ENCODE measurements at regions not wholly inside any gene's neighbourhood (a gene's known extent, or its start where the extent isn't known, plus 50 kb on each side); places are given as distances from the start of the nearest gene placed in this dataset.

DNA sequence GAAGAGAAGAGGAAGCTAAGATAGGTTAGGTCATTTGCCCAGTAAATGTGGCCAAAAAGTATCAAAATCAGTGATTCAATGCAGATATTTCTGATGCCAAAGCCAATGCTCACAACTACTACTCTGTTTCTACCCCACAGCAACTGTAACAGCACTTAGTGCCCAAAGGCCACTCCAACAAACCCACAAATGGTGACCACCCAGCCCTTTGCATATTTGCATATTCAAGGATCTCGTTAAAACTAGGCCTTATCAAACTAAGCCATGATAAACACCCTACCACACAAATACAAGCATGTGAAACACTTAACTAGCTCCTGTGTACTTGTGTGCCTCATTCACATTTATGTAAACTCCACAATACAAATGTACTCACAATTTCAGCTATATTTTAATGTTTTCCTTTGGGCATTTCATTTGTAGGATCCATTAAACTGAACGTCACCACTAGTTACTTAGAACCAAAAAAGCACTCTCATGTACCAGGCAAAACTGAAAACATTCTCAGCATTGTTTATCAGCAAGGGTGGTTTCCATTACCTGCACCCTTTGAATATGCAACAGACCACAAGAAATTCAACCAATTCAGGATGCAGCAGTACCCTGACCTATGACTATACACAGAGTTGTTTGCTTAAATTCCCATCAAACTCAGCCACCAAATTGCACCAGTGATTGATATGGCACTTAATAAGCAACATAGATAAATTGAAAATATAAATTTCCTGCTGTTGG is 111.2 kb upstream of the STT3B start:
- no peaks in the 10 kb centered on the region for H3K4me1 ChIP-seq (ENCODE audit: control insufficient read depth, insufficient read depth, low read length)
- no peak overlapping the region for H3K9ac ChIP-seq (ENCODE audit: low read depth, low read length)
- H3K27ac ChIP-seq (ENCODE audit: low read depth, low read length), result no peak overlapping the region
- no peaks in the 10 kb centered on the region for H3K36me3 ChIP-seq (ENCODE audit: control insufficient read depth, insufficient read depth, low read length)
- no peaks in the 10 kb centered on the region for H3K9me3 ChIP-seq (ENCODE audit: control insufficient read depth, insufficient read depth, low read length)
- H3K27me3 ChIP-seq (ENCODE audit: control insufficient read depth, insufficient read depth, low read length), result no peaks in the 10 kb centered on the region
- no peak overlapping the region for H3K4me3 ChIP-seq (ENCODE audit: low read depth, low read length)

DNA sequence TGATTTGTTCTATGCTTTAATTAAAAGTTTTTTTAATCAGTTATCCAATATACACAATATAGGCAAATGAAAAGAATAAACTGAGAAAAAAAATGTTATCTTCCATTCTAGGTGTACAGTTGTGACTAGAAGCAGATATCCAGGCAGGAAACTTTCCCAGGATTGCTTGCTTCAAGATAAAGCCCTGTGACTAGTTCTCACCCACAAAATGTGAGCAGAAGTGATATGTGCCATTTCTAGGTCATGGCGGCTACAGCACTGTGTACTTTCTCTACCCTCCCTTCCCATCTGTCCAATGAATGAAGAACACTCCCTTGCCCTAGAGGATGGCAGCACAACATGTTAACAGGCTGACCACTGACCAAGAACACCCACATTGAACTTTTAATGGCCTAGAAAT is 110.5 kb upstream of the STT3B start:
- Histone ChIP-seq H3K4me1 (ENCODE audit: control insufficient read depth, insufficient read depth, low read length) (no peaks in the 10 kb centered on the region), H3K27ac (ENCODE audit: low read depth, low read length) (no peak overlapping the region), H3K27me3 (ENCODE audit: control insufficient read depth, insufficient read depth, low read length) (no peaks in the 10 kb centered on the region), H3K9ac (ENCODE audit: low read depth, low read length) (no peak overlapping the region), H3K4me3 (ENCODE audit: low read depth, low read length) (no peak overlapping the region), H3K36me3 (ENCODE audit: control insufficient read depth, insufficient read depth, low read length) (no peaks in the 10 kb centered on the region), H3K9me3 (ENCODE audit: control insufficient read depth, insufficient read depth, low read length) (no peaks in the 10 kb centered on the region)

DNA sequence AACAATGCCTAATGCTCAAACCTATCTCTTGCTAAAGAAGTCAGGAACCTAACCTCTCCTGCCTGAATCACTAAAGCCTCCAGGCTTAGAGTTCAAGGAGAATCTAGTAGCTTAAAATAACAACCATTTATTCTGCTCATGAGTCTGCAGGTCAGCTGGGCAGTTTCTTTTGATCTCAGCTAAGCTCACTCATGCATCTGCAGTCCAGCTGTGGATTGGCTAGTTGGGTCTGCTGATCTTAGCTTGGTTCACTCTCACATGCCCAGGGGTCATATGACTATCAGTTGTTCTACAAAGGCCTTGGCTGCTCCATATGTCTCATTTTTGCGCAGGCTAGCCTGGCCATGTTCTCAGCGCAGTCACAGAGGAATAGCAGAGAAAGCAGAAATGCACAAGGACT is 109.2 kb upstream of the STT3B start:
- no peak overlapping the region for H3K4me3 ChIP-seq (ENCODE audit: low read depth, low read length)
- H3K9ac ChIP-seq (ENCODE audit: low read depth, low read length), result no peak overlapping the region
- H3K36me3 ChIP-seq (ENCODE audit: control insufficient read depth, insufficient read depth, low read length), result no peaks in the 10 kb centered on the region
- no peaks in the 10 kb centered on the region for H3K9me3 ChIP-seq (ENCODE audit: control insufficient read depth, insufficient read depth, low read length)
- no peaks in the 10 kb centered on the region for H3K27me3 ChIP-seq (ENCODE audit: control insufficient read depth, insufficient read depth, low read length)
- H3K4me1 ChIP-seq (ENCODE audit: control insufficient read depth, insufficient read depth, low read length), result no peaks in the 10 kb centered on the region
- H3K27ac ChIP-seq (ENCODE audit: low read depth, low read length), result no peak overlapping the region

DNA sequence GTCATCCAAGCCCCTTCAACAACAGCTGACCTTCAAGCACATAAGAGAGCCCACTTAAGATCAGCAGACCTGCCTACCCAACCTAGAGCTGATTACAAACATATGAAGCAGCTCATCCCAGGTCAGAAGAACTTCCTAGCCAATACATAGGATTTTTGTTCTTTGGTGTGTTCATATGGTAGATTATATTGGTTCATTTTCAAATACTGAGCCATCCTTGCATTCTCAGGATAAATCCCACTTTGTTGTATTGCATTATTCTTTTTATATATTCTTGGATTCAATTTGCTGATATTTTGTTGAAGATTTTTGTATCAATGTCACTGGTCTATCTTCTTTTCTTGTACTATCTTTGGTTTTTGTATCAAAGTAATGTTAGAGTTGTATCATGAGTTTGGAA is 107.3 kb upstream of the STT3B start:
- Histone ChIP-seq H3K27me3 (ENCODE audit: control insufficient read depth, insufficient read depth, low read length) (no peaks in the 10 kb centered on the region), H3K27ac (ENCODE audit: low read depth, low read length) (no peak overlapping the region), H3K36me3 (ENCODE audit: control insufficient read depth, insufficient read depth, low read length) (no peaks in the 10 kb centered on the region), H3K4me1 (ENCODE audit: control insufficient read depth, insufficient read depth, low read length) (no peaks in the 10 kb centered on the region), H3K4me3 (ENCODE audit: low read depth, low read length) (no peak overlapping the region), H3K9me3 (ENCODE audit: control insufficient read depth, insufficient read depth, low read length) (no peaks in the 10 kb centered on the region), H3K9ac (ENCODE audit: low read depth, low read length) (no peak overlapping the region)

DNA sequence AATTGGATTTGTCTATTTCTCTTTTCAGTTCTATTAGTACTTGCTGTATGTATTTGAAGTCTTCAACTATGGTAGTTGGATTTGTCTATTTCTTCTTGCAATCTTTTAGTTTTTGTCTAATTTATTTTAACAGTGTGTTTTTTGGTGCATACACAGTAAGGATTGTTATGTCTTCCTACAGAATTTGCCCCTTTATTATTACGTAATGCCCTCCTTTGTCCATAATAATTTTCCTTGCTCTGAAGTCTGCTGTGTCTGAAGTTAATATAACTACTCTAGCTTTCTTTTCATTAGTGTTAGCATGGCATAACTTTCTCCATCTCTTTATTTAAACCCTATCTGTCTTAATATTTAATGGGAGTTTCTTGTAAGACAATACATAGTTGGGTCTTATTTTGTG is 105.1 kb upstream of the STT3B start:
- no peak overlapping the region for H3K4me3 ChIP-seq (ENCODE audit: low read depth, low read length)
- no peaks in the 10 kb centered on the region for H3K9me3 ChIP-seq (ENCODE audit: control insufficient read depth, insufficient read depth, low read length)
- H3K4me1 ChIP-seq (ENCODE audit: control insufficient read depth, insufficient read depth, low read length), result no peaks in the 10 kb centered on the region
- no peak overlapping the region for H3K27ac ChIP-seq (ENCODE audit: low read depth, low read length)
- H3K27me3 ChIP-seq (ENCODE audit: control insufficient read depth, insufficient read depth, low read length), result no peaks in the 10 kb centered on the region
- no peak overlapping the region for H3K9ac ChIP-seq (ENCODE audit: low read depth, low read length)
- H3K36me3 ChIP-seq (ENCODE audit: control insufficient read depth, insufficient read depth, low read length), result no peaks in the 10 kb centered on the region

DNA sequence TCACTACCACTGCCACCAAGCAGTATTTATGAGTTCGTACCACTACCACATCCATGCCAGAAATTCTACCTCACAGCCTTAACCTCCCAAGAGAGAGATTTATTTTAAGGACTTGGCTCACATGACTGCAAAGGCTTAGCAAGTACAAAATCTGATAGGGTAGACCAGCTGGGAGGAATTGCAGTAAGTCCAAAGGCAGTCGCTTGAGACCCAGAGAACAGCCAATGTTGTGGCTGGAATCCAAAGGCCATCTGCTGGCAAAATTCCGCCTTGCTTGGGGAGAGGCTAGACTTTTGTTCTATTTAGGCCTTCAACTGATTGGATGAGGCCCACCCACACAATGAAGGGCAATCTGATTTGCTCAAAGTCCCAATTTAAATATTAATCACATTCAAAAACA is 101.4 kb upstream of the STT3B start:
- no peak overlapping the region for H3K9ac ChIP-seq (ENCODE audit: low read depth, low read length)
- no peaks in the 10 kb centered on the region for H3K36me3 ChIP-seq (ENCODE audit: control insufficient read depth, insufficient read depth, low read length)
- H3K27ac ChIP-seq (ENCODE audit: low read depth, low read length), result no peak overlapping the region
- no peak overlapping the region for H3K4me3 ChIP-seq (ENCODE audit: low read depth, low read length)
- H3K27me3 ChIP-seq (ENCODE audit: control insufficient read depth, insufficient read depth, low read length), result no peaks in the 10 kb centered on the region
- peaks cover under 1% of the 10 kb centered on the region; the same call in 1 of the 2 replicates for H3K9me3 ChIP-seq (ENCODE audit: control insufficient read depth, insufficient read depth, low read length)
- H3K4me1 ChIP-seq (ENCODE audit: control insufficient read depth, insufficient read depth, low read length), result no peaks in the 10 kb centered on the region

DNA sequence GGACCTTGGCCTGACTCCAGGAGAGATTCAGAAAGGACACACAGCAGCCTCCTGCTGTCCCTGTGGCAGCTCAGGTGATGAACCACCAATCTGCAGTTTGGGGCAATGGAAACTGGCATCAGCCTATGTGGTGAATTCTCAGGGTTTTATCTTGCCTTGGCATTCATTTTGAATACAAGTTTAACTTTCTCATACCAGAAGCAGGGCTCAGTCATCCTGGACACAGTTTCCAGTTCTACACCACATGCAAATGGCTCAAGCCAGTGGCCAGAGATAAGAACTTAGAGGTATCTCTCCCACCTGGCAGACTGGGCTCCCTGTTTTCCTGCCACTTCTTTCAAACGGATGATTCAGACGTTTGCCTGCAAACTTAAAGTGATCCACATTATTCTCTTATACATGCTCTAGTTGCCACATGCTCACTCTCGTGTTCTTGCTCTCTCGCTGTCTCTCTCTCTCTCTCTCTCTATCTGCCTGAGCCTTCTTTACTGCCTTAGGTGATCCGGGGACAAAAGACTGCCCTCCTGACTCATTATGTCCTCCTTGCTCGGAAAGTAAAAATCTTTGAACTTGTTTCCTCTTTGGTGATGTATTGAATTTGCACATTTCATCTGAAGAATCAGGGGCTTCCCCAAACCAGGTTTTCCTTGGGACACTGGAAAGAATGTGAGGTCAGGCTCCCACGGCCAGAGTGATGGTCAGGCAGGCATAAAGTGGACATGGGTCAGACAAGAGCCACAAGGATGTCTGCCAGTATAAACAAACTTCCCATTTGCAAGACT is 99.6 kb upstream of the STT3B start:
- Histone ChIP-seq H3K4me3 (ENCODE audit: low read depth, low read length) (no peak overlapping the region), H3K27me3 (ENCODE audit: control insufficient read depth, insufficient read depth, low read length) (no peaks in the 10 kb centered on the region), H3K9me3 (ENCODE audit: control insufficient read depth, insufficient read depth, low read length) (peaks cover 11% of the 10 kb centered on the region), H3K36me3 (ENCODE audit: control insufficient read depth, insufficient read depth, low read length) (no peaks in the 10 kb centered on the region), H3K27ac (ENCODE audit: low read depth, low read length) (no peak overlapping the region), H3K9ac (ENCODE audit: low read depth, low read length) (no peak overlapping the region), H3K4me1 (ENCODE audit: control insufficient read depth, insufficient read depth, low read length) (no peaks in the 10 kb centered on the region)

DNA sequence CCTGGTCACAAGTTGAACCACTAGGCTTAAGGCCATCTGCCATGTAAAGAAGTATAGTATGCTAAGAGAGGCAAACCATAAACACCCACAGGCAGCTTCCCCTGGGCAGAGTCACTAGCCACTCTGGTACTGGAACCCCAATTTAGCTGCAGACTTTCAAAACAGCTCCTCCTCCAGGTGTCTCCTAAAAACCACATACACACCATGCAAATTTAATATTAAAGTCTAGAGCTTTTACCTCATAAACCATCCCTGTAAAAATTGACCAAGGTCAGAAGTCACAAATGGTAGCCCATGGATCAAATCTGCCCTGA is 99.1 kb upstream of the STT3B start:
- Histone ChIP-seq H3K4me1 (ENCODE audit: control insufficient read depth, insufficient read depth, low read length) (no peaks in the 10 kb centered on the region), H3K9ac (ENCODE audit: low read depth, low read length) (no peak overlapping the region), H3K36me3 (ENCODE audit: control insufficient read depth, insufficient read depth, low read length) (no peaks in the 10 kb centered on the region), H3K4me3 (ENCODE audit: low read depth, low read length) (no peak overlapping the region), H3K9me3 (ENCODE audit: control insufficient read depth, insufficient read depth, low read length) (peaks cover 11% of the 10 kb centered on the region), H3K27me3 (ENCODE audit: control insufficient read depth, insufficient read depth, low read length) (no peaks in the 10 kb centered on the region), H3K27ac (ENCODE audit: low read depth, low read length) (no peak overlapping the region)

DNA sequence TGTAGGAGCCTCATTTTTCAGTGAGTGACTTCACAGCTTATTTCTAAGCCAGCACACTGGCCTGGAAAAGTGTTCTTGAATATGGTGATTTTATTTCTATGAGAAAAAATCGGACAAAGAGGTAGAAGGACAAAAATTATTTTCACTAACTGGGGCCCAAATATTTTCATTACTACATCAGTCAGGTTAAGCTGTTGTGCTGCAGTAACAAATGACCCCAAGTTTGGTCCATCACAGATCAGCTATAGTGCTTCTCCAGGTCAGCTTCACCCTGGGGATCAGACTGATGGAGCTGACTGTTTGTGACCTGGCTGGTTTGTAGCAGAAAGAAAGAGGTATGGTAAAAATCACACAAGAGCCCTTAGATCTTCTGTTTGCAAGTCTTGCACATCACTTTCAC is 97.9 kb upstream of the STT3B start:
- Histone ChIP-seq H3K36me3 (ENCODE audit: control insufficient read depth, insufficient read depth, low read length) (no peaks in the 10 kb centered on the region), H3K9me3 (ENCODE audit: control insufficient read depth, insufficient read depth, low read length) (peaks cover 11% of the 10 kb centered on the region), H3K4me1 (ENCODE audit: control insufficient read depth, insufficient read depth, low read length) (no peaks in the 10 kb centered on the region), H3K27ac (ENCODE audit: low read depth, low read length) (no peak overlapping the region), H3K9ac (ENCODE audit: low read depth, low read length) (no peak overlapping the region), H3K27me3 (ENCODE audit: control insufficient read depth, insufficient read depth, low read length) (no peaks in the 10 kb centered on the region), H3K4me3 (ENCODE audit: low read depth, low read length) (no peak overlapping the region)

DNA sequence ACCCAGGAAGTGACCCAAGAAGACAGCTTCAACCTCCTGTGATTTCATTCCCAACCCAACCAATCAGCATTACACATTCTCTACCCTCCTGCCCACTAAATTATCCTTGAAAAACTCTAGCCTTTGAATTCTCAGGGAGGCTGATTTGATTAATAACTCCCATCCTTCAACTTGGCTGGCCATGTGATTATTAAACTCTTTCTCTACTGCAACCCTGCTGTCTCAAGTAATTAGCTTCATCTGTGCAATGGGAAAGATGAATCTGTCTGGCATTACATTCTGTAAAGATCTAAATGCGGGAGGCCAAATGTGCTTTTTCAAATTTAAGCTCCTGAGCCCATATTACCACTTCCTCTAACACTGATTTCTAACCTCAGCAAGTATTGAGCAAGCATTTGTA is 95.9 kb upstream of the STT3B start:
- Histone ChIP-seq H3K27me3 (ENCODE audit: control insufficient read depth, insufficient read depth, low read length) (no peaks in the 10 kb centered on the region), H3K36me3 (ENCODE audit: control insufficient read depth, insufficient read depth, low read length) (no peaks in the 10 kb centered on the region), H3K27ac (ENCODE audit: low read depth, low read length) (no peak overlapping the region), H3K4me3 (ENCODE audit: low read depth, low read length) (no peak overlapping the region), H3K4me1 (ENCODE audit: control insufficient read depth, insufficient read depth, low read length) (no peaks in the 10 kb centered on the region), H3K9ac (ENCODE audit: low read depth, low read length) (no peak overlapping the region), H3K9me3 (ENCODE audit: control insufficient read depth, insufficient read depth, low read length) (peaks cover 11% of the 10 kb centered on the region)

DNA sequence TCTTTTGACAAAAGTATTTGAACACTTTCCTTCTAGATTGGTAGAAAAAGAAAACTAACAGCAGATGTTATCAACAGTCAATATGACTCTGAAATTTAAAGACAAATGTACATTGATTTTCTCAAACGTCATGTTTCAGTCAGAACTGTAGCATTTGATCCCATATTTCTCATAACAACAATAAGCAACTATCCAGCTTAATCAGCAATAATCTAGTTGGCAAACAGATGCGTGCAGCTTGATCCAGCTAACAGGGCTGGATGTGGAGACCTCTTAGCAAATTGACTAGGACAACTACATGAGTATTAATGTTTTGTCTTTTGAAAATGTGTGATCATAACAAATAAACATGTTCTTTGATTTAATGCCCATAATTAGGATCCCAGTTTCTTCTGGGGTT is 94.0 kb upstream of the STT3B start:
- no peak overlapping the region for H3K9ac ChIP-seq (ENCODE audit: low read depth, low read length)
- no peak overlapping the region for H3K4me3 ChIP-seq (ENCODE audit: low read depth, low read length)
- no peak overlapping the region for H3K27ac ChIP-seq (ENCODE audit: low read depth, low read length)
- no peaks in the 10 kb centered on the region for H3K36me3 ChIP-seq (ENCODE audit: control insufficient read depth, insufficient read depth, low read length)
- peaks cover 11% of the 10 kb centered on the region for H3K9me3 ChIP-seq (ENCODE audit: control insufficient read depth, insufficient read depth, low read length)
- no peaks in the 10 kb centered on the region for H3K4me1 ChIP-seq (ENCODE audit: control insufficient read depth, insufficient read depth, low read length)
- no peaks in the 10 kb centered on the region for H3K27me3 ChIP-seq (ENCODE audit: control insufficient read depth, insufficient read depth, low read length)

All from HUES48 (cell line).